CD14-positive monocyte (primary cell): ENCODE measurements at regions not wholly inside any gene's neighbourhood (a gene's known extent, or its start where the extent isn't known, plus 50 kb on each side); places are given as distances from the start of the nearest gene placed in this dataset.

Experiments used
- DNase-seq, 3 donors: peaks; one replicate each; pipeline ENCODE4 v3.0.0-alpha.2; 2011 to 2022
- H2AFZ ChIP-seq: 2 replicates; pipeline ENCODE4 v1.6.0; 2012; ENCODE audit warnings: mild to moderate bottlenecking, low read depth, low read length, inconsistent platforms; ENCODE audit not compliant: insufficient read depth, poor library complexity, severe bottlenecking
- H3K27ac ChIP-seq, 2 donors: 1 replicate in 1 of 2; 2 replicates in 1 of 2; pipeline ENCODE4 v1.5.1; 2012 to 2013; ENCODE audit warnings: low read length in 2 of 2, control low read depth in 1 of 2, inconsistent platforms in 1 of 2, low read depth in 1 of 2, mild to moderate bottlenecking in 1 of 2
- H3K27me3 ChIP-seq, 2 donors: one replicate each; pipeline versions ENCODE4 v1.6.0 to v1.6.1; 2011 to 2013; ENCODE audit warnings: low read length in 2 of 2; ENCODE audit not compliant: control insufficient read depth in 2 of 2, insufficient read depth in 2 of 2
- H3K36me3 ChIP-seq, 2 donors: replicated peaks in 1 of 2; 1 replicate in 1 of 2; 2 replicates in 1 of 2; pipeline versions ENCODE4 v1.5.1 to v1.6.1; 2012 to 2013; ENCODE audit warnings: low read length in 2 of 2, control low read depth in 1 of 2, inconsistent platforms in 1 of 2, mild to moderate bottlenecking in 1 of 2; ENCODE audit not compliant: insufficient read depth in 2 of 2, control insufficient read depth in 1 of 2
- H3K4me1 ChIP-seq, 2 donors: 1 replicate in 1 of 2; 2 replicates in 1 of 2; pipeline versions ENCODE4 v1.5.1 to v1.6.1; 2012 to 2013; ENCODE audit warnings: low read length in 2 of 2, control low read depth in 1 of 2, inconsistent platforms in 1 of 2, mild to moderate bottlenecking in 1 of 2, moderate library complexity in 1 of 2; ENCODE audit not compliant: insufficient read depth in 2 of 2, control insufficient read depth in 1 of 2
- H3K4me2 ChIP-seq: replicated peaks from 2 replicates; pipeline ENCODE3; 2012; ENCODE audit warnings: low read length, moderate library complexity, mild to moderate bottlenecking; ENCODE audit not compliant: poor library complexity, severe bottlenecking; ENCODE audit errors: extremely low read depth
- H3K4me3 ChIP-seq, 3 experiments: fragments of 200-600 bp in 1 of 3; sonication (generic) in 1 of 3; replicated peaks in 1 of 3; 1 replicate in 2 of 3; 2 replicates in 1 of 3; pipeline ENCODE4 v1.5.1; 2011 to 2013; ENCODE audit warnings: low read length in 3 of 3, mild to moderate bottlenecking in 3 of 3, control low read depth in 2 of 3, low read depth in 2 of 3, inconsistent platforms in 1 of 3, moderate library complexity in 1 of 3
- H3K79me2 ChIP-seq: 2 replicates; pipeline ENCODE4 v1.6.0; 2012; ENCODE audit warnings: mild to moderate bottlenecking, control low read depth, inconsistent platforms, low read length, moderate library complexity; ENCODE audit not compliant: insufficient read depth
- H3K9ac ChIP-seq: 2 replicates; pipeline ENCODE4 v1.6.0; 2017; ENCODE audit warnings: low read length, mild to moderate bottlenecking; ENCODE audit not compliant: insufficient read depth, poor library complexity, severe bottlenecking
- H3K9me3 ChIP-seq, 2 donors: replicated peaks in 1 of 2; 1 replicate in 1 of 2; 2 replicates in 1 of 2; pipeline versions ENCODE4 v1.5.1 to v1.6.1; 2012 to 2013; ENCODE audit warnings: low read length in 2 of 2, control low read depth in 1 of 2; ENCODE audit not compliant: control insufficient read depth in 1 of 2, insufficient read depth in 1 of 2
- H4K20me1 ChIP-seq: 2 replicates; pipeline ENCODE4 v1.6.0; 2012; ENCODE audit warnings: mild to moderate bottlenecking, low read length, control low read depth, moderate library complexity; ENCODE audit not compliant: insufficient read depth
- H3K27ac Mint-ChIP-seq, 7 donors: one replicate each; pipeline ENCODE4 v1.8.0; 2020; ENCODE audit warnings: mild to moderate bottlenecking in 7 of 7, mixed read lengths in 7 of 7, moderate library complexity in 6 of 7, inconsistent platforms in 2 of 7
- H3K27me3 Mint-ChIP-seq, 3 donors: one replicate each; pipeline ENCODE4 v1.8.0; 2021 to 2022; ENCODE audit warnings: low read depth in 3 of 3, mild to moderate bottlenecking in 3 of 3, mixed read lengths in 3 of 3, moderate library complexity in 3 of 3, inconsistent platforms in 1 of 3
- H3K36me3 Mint-ChIP-seq, 2 donors: one replicate each; pipeline ENCODE4 v1.8.0; 2020; ENCODE audit warnings: mixed read lengths in 2 of 2, inconsistent platforms in 1 of 2, mild to moderate bottlenecking in 1 of 2
- H3K4me1 Mint-ChIP-seq: one replicate; pipeline ENCODE4 v1.8.0; 2020; ENCODE audit warnings: mild to moderate bottlenecking, mixed read lengths
- H3K4me3 Mint-ChIP-seq, 2 donors: one replicate each; pipeline ENCODE4 v1.8.0; 2020; ENCODE audit warnings: mild to moderate bottlenecking in 2 of 2, mixed read lengths in 2 of 2, moderate library complexity in 1 of 2
- H3K9me3 Mint-ChIP-seq, 7 donors: one replicate each; pipeline ENCODE4 v1.8.0; 2020 to 2022; ENCODE audit warnings: mixed read lengths in 7 of 7, mild to moderate bottlenecking in 6 of 7, moderate library complexity in 6 of 7, inconsistent platforms in 2 of 7
- CTCF ChIP-seq: fragments of 200-600 bp; IDR thresholded peaks from one replicate; pipeline ENCODE4 v1.8.0; 2022; ENCODE audit warnings: antibody characterized with exemption, mild to moderate bottlenecking
- WGBS: methylation state at CpG from one replicate; pipeline ENCODE4 v1.1.5; 2013; ENCODE audit warnings: missing lambda C conversion rate; ENCODE audit not compliant: insufficient coverage; 5-methylcytosine and 5-hydroxymethylcytosine counted together
- intact Hi-C, 2 donors: fragments of 100-400 bp; cut with micrococcal nuclease; formaldehyde crosslinking; loops; one replicate each; pipeline versions ENCODE4 v1.15.0 to v1.15.1; 2023

- H3K27ac Mint-ChIP-seq: no peak overlapping the region
- Histone ChIP-seq H4K20me1 (no peaks in the 10 kb centered on the region), H3K9me3 (peaks cover 0 to 12% of the 10 kb centered on the region in 2 donors), H3K79me2 (no peaks in the 10 kb centered on the region), H3K4me1 (no peaks in the 10 kb centered on the region), H3K27ac (no peak overlapping the region), H3K4me3 (no peak overlapping the region), H3K9ac (no peak overlapping the region), H2AFZ (no peak overlapping the region), H3K27me3 (no peaks in the 10 kb centered on the region), H3K4me2 (no peak overlapping the region), H3K36me3 (no peaks in the 10 kb centered on the region)
- H3K4me1 Mint-ChIP-seq: peaks cover 16% of the 10 kb centered on the region
- no CpG with 5 or more reads among the region's 3 CpGs for WGBS
- no peak for DNase-seq
- peaks cover 12 to 21% (median 16%) of the 10 kb centered on the region in 7 donors for H3K9me3 Mint-ChIP-seq
- no peak overlapping the region for H3K4me3 Mint-ChIP-seq
- intact Hi-C loops: no loop called here
- TF ChIP-seq CTCF: no peak
- H3K36me3 Mint-ChIP-seq: no peaks in the 10 kb centered on the region
- no peaks in the 10 kb centered on the region for H3K27me3 Mint-ChIP-seq
Measured at GRCh38 chr1:185646202-185646683, 87.9 kb upstream of the HMCN1 start.

- Mint-ChIP-seq H3K4me1 (peaks cover 16% of the 10 kb centered on the region), H3K27ac (no peak overlapping the region), H3K4me3 (no peak overlapping the region), H3K27me3 (no peaks in the 10 kb centered on the region), H3K36me3 (no peaks in the 10 kb centered on the region), H3K9me3 (peaks cover 12 to 23% (median 17%) of the 10 kb centered on the region in 7 donors)
- Histone ChIP-seq H3K4me3 (no peak overlapping the region), H3K4me1 (no peaks in the 10 kb centered on the region), H3K9ac (no peak overlapping the region), H3K4me2 (no peak overlapping the region), H4K20me1 (no peaks in the 10 kb centered on the region), H3K27ac (no peak overlapping the region), H2AFZ (no peak overlapping the region), H3K79me2 (no peaks in the 10 kb centered on the region), H3K36me3 (no peaks in the 10 kb centered on the region), H3K27me3 (no peaks in the 10 kb centered on the region), H3K9me3 (peaks cover 0 to 12% of the 10 kb centered on the region in 2 donors)
- intact Hi-C loops: no loop called here
- WGBS: no CpG with 5 or more reads among the region's 1 CpG
- DNase-seq: no peak
- TF ChIP-seq CTCF: no peak
Measured at GRCh38 chr1:185645686-185646085, 88.5 kb upstream of the HMCN1 start.
